ENCODE measurements at regions not wholly inside any gene's neighbourhood (a gene's known extent, or its start where the extent isn't known, plus 50 kb on each side); places are given as distances from the start of the nearest gene placed in this dataset.

GRCh38 chr6:164243012-164243610 is 828.6 kb downstream of the QKI start:
- no peak for DNase-seq (ENCODE audit: low read depth in 2 of 2)

- DNase-seq (ENCODE audit: low read depth in 2 of 2) = no peak
Observed at GRCh38 chr6:164230804-164231203, 816.3 kb downstream of the QKI start.

GRCh38 chr6:164230259-164230658 is 815.7 kb downstream of the QKI start:
- no peak for DNase-seq (ENCODE audit: low read depth in 2 of 2)

GRCh38 chr6:164229716-164230115 is 815.2 kb downstream of the QKI start:
- no peak for DNase-seq (ENCODE audit: low read depth in 2 of 2)

DNA sequence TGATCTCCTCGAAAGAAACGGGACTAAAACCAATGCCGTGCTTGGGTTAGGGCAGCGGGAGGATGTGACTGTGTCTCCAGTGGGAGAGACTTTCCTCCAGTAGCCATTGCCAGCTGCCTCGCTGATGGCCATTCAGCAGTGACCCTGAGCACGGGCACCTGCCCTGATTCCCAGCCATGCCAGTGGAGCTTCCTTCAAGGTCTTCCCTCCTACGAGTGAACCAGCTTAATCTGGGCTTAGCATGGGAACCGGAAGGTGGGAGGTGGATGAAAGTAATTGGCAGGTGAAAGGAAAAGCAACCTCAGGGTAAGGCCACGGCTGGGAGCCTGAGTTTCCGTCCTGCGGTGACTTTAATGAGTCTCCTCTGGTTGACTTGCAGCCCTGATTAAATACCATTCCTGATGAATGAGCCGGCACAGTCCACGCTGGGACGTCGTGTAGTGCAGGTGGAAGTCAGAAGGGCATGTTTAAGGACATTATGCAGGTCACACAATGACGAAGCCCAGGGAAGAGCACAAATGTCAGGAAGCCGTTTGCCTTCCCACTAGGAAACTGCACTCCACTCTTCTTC is 813.5 kb downstream of the QKI start:
- DNase-seq (ENCODE audit: low read depth in 2 of 2) = no peak

GRCh38 chr6:164216839-164217238 is 802.3 kb downstream of the QKI start:
- no peak for DNase-seq (ENCODE audit: low read depth in 2 of 2)

GRCh38 chr6:164216368-164216767 is 801.9 kb downstream of the QKI start:
- DNase-seq (ENCODE audit: low read depth in 2 of 2) = no peak

DNA sequence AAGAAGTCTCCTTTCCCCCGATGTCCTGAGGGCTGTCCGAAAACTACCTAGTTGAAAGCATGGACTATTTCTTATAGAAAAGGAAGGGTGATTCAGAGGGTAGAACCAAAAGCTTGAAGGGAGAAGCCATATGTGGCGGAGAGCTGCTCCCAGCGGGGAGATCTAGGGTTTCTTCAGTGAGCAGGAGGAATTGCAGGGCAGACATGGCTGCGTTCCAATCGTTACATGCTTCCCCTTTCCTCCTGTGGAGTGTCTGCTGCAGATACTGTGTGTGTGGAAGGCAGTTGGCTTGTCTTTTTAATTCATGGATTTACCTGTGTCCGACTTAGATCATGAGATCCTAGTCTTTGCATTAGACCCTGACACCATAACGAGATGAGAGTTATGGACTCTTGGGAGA is 799.5 kb downstream of the QKI start:
- no peak for DNase-seq (ENCODE audit: low read depth in 2 of 2)

GRCh38 chr6:164211254-164211653 is 796.7 kb downstream of the QKI start:
- no peak for DNase-seq (ENCODE audit: low read depth in 2 of 2)

GRCh38 chr6:164210783-164211182 is 796.3 kb downstream of the QKI start:
- DNase-seq (ENCODE audit: low read depth in 2 of 2) = no peak

- DNase-seq (ENCODE audit: low read depth in 2 of 2) = no peak
Observed at GRCh38 chr6:164210323-164210722, 795.8 kb downstream of the QKI start.

DNA sequence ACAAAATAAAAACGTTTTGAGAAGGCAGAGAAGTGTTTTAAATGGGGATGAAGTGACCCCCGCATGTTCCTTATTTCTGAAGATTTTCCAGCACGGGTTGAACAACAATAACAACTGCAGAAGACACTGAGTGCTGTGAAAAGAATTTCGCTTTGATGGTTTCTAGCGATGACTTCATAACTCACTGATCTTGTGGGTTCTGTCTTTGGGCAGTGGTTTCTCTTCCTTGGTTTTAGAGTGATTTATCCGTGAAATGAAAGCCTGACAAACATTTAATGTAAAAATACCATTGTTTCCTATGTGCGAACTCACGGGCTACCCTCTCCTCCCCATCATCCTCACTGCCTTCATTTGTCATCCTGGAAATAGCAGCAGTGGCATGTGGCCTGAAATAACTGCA is 793.9 kb downstream of the QKI start:
- no peak for DNase-seq (ENCODE audit: low read depth in 2 of 2)

- no peak for DNase-seq (ENCODE audit: low read depth in 2 of 2)
Observed at GRCh38 chr6:164206807-164207423, 792.4 kb downstream of the QKI start.

GRCh38 chr6:164200071-164200470 is 785.6 kb downstream of the QKI start:
- no peak for DNase-seq (ENCODE audit: low read depth in 2 of 2)

DNA sequence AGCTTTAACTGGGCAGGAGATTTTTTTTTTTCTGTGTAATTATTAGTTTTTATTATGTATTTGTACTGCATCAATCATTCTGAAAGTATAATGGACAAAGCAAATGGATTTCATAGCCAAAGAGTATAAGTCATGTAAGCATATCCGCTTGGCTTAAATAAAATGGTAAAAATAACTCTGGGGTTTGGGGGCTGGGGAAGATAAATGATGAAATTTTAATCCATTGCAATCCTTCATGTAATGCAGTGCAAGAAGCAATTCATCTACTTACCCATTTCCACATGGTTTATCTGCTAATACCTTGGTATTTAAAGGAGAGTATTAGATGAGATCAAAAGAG is 781.4 kb downstream of the QKI start:
- no peak for DNase-seq (ENCODE audit: low read depth in 2 of 2)

GRCh38 chr6:164195278-164195941 is 780.9 kb downstream of the QKI start:
- DNase-seq (ENCODE audit: low read depth in 2 of 2) = no peak

DNA sequence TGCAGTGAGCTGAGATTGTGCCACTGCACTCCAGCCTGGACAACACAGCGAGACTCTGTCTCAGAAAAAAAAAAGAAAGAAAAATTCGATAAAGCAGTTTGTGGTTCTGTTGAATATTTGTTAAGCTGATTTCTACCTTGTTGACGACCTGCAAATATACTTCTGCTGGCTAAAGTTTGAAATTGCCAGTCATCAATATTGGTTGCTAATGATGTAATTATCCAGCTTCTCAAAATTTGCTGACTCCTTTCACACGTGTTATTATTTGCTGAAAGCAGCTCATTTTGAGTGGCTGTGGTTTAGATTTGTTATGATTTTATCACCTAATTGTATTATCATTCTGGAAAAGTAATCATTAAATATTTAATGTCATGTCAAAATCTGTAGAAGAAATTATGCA is 774.3 kb downstream of the QKI start:
- no peak for DNase-seq (ENCODE audit: low read depth in 2 of 2)

DNA sequence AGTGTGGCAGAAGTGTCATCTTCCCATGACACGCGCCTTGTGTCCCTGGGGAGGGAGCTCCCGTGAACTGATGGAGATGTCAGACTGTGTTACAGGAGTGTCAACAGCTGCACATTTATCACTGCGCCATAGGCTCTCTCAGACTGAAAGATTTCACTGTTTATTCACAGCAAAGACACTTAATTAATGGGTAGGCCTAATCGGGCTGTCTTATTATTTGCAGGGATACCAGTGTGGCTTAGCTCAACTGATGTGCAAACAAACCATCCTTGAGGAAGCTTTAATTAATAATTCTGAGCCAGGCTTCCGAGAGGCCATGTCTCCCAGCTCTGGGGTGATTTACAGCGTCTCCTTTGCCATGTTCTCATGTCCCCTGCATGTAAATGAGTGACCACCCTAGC is 771.0 kb downstream of the QKI start:
- DNase-seq (ENCODE audit: low read depth in 2 of 2) = no peak

- DNase-seq (ENCODE audit: low read depth in 2 of 2) = peak in 1 of 2 donors; percentile 1
Observed at GRCh38 chr6:164184410-164184809, 769.9 kb downstream of the QKI start.

- DNase-seq (ENCODE audit: low read depth in 2 of 2) = no peak
Observed at GRCh38 chr6:164183556-164184123, 769.1 kb downstream of the QKI start.

GRCh38 chr6:164178679-164179332 is 764.3 kb downstream of the QKI start:
- DNase-seq (ENCODE audit: low read depth in 2 of 2) = no peak

DNA sequence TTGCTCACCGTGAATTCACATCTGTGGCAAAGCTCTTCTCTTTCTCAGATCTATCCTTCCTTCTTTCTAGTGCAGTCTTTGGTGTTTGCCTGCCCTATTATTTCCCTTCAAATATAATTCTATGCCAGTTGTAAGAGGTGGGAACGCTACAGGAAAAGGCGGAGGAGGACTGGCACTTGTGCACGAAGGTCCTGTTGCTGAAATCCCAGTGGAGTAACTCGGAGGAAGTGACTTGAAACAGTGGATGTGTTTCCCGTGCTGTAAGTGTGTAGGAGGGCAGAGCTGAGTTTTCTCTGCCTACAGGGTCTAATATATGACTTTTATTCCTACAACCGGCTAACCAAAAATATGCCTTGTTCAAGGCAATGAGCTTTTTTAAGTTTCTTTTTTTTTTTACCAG is 754.8 kb downstream of the QKI start:
- DNase-seq (ENCODE audit: low read depth in 2 of 2) = no peak
